Caki2 (cell line): ENCODE measurements at regions not wholly inside any gene's neighbourhood (a gene's known extent, or its start where the extent isn't known, plus 50 kb on each side); places are given as distances from the start of the nearest gene placed in this dataset.

Experiments
- DNase-seq: peaks from one replicate; pipeline ENCODE4 v3.0.0-alpha.2; 2015; ENCODE audit warnings: low read depth
- in situ Hi-C: cut with HindIII; loops from 2 replicates; pipeline ENCODE4 v1.10.0; 2016; ENCODE audit warnings: low sequenced_read_pairs, low pct_unique_long_range_greater_than_20kb, mixed read lengths

GRCh38 chr9:13868336-13868735, 445.6 kb downstream of the NFIB start:
- in situ Hi-C loops: no loop called here
- no peak for DNase-seq

DNA sequence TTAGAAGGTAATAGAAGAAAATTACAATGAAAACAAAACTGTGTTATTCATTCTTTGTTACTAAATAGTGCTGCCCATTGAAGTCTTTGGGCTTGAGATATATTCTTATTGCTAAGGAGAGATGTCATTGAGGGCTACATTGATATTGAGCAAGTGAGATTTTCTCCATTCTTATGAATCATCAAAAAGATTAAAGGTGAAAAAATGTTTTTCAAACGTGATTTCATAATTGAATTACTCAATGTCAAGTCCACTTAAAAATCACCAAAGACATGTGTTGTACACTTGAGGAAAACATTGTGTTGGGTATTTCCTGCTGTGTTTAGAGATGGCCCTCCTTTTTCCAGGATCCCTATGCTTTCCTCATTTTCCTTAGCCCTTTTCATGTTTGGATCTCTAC, 448.1 kb downstream of the NFIB start:
- DNase-seq: no peak
- in situ Hi-C loops: no loop called here

DNA sequence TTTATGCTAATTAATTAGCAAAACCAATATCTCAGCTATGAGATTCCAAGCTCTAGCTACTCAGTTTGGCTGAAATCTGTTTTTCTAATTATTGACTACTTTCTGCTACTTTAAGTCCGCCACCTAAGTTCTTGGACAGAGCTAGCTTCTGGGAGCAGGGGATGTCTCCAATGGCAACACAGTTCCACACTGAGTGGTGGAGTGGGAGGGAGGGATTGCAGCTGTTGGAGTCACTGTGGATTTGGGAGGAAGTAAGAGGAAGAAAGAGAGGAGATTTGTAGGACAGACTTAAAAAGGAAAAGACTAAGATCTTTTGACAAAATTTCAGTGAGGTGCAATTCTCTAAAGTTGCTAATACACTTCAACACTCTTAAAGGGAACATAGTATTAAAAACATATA, 450.8 kb downstream of the NFIB start:
- in situ Hi-C loops: no loop called here
- no peak for DNase-seq

DNA sequence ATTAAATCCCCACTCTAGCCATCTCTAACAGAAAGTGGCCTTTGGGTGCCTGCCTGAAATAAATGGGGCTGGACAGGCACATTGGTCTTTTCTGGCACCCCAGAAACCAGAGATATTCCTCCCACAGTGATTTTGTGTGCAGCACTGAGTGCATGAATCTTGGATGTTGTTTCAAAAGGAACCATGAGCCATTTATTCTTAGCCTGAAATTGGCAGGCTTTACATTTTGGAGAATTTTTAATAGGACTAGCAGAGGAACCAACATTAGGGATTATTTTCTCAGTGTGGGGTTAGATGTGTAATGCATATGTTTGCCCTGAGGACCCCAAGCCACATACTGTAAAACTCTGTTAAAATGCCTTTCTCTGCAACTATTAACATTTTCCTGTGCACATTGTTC, 451.3 kb downstream of the NFIB start:
- no peak for DNase-seq
- in situ Hi-C loops: no loop called here

- no peak for DNase-seq
- in situ Hi-C loops: no loop called here
These were observed 452.8 kb downstream of the NFIB start for GRCh38 chr9:13860946-13861640.

GRCh38 chr9:13860019-13860418, 453.9 kb downstream of the NFIB start:
- no peak for DNase-seq
- in situ Hi-C loops: no loop called here

GRCh38 chr9:13857521-13857920, 456.4 kb downstream of the NFIB start:
- DNase-seq: no peak
- in situ Hi-C loops: no loop called here

DNA sequence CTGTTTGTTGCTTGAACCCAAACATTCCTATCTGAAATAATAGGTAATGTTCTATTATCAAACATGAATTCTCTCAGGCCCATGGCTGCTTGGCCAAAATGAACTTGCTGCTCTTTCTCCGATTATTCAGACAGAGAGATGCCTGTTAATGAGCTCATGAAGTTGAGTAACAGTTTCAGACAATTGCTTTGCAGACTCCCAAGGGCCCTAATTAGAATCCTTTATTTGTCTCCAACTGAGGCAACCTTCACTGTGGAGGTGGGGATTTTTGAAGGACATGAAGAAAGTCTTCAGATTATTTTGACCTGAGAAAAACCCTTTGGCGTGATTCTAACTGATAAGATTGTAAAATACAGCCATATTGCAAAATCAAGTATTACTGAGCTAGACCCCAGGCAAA, 466.7 kb downstream of the NFIB start:
- in situ Hi-C loops: no loop called here
- DNase-seq: no peak

DNA sequence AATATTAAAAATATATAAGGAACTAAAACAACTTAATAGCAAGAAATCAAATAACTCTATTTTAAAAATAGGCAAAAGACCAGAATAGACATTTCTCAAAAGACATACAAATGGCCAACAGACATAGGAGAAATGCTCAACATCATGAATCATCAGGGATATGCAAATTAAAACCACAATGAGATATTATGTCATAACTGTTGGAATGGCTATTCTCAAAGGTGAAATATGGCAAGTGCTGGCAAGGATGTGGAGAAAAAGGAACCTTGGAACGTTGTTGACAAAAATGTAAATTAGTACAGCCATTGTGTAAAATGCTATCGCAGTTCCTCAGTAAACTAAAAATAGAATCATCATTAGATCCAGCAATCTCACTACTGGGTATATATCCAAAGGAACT, 468.5 kb downstream of the NFIB start:
- in situ Hi-C loops: no loop called here
- DNase-seq: no peak

GRCh38 chr9:13841746-13842462, 472.0 kb downstream of the NFIB start:
- in situ Hi-C loops: no loop called here
- no peak for DNase-seq

DNA sequence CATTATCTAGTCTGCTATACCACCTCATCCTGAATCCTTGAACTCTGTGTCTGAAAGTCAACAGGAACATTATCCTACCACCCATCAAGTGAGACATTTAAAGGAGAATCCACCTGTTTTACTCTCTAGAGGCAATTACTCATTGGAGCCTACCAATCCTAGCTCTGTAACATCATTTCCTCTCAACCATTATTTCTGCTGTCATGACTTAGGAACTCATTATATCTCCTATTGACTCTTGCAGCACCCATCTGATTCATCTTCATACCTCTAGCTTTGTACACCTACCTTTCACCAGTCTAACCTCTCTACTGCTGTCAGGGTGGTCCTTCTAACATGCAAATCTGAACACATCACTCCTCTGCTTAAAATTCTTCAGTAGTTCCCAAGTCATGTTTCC, 481.5 kb downstream of the NFIB start:
- in situ Hi-C loops: no loop called here
- DNase-seq: no peak

- no peak for DNase-seq
- in situ Hi-C loops: no loop called here
These were observed 490.9 kb downstream of the NFIB start for GRCh38 chr9:13823026-13823425.

GRCh38 chr9:13817754-13818278, 496.1 kb downstream of the NFIB start:
- no peak for DNase-seq
- in situ Hi-C loops: no loop called here

DNA sequence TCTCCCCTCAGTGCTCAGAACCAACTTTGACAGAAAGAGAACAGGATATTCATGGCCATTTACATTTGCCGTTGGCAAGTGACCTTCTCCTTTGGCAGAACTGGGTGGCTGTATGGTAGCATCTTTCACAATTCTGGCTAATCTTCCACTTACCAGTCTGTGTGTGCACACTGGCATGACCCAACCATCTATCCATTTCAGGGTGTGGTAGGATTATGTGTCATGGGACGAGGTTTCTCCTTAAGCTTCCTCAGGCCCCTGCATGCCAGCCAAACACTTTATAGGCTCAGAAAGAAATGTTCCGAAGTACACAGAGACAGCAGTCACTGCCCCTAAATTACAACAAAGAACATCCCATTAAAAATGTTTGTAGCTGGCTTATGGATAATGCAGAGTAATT, 497.1 kb downstream of the NFIB start:
- in situ Hi-C loops: no loop called here
- no peak for DNase-seq

DNA sequence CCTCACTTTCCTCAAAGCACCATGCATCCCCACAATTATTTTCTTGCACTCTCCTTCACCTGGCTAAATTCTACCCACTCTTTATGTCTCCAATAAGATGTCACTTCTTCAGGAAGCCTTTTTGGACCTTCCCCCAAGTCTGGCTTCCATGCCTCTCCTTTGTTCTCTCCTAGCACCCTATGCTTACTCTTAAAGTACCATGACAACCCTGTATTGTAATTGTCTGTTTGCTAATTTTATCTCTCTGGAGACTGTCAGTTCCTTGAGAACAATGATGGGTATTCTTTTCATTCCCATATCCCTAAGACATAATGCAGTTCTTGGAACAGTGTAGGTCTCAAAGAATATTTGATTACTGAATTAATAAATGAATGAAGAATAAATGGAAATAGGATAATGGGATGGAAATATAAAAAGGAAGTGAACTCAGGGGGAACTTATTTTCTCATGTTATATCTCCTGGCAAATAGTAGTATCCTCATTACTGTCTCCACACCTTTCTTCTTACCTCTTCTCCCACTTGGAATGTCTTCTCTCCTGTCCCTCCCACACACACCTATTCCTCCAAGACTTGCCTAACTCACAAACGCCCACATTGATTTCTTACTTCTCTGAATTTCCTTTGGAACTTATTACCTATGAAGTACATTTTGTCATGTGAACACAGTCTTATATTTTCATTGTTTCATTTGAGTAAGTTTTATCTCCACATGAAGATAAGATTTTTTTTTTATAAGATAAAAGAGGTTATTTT, 499.1 kb downstream of the NFIB start:
- in situ Hi-C loops: no loop called here
- DNase-seq: no peak

DNA sequence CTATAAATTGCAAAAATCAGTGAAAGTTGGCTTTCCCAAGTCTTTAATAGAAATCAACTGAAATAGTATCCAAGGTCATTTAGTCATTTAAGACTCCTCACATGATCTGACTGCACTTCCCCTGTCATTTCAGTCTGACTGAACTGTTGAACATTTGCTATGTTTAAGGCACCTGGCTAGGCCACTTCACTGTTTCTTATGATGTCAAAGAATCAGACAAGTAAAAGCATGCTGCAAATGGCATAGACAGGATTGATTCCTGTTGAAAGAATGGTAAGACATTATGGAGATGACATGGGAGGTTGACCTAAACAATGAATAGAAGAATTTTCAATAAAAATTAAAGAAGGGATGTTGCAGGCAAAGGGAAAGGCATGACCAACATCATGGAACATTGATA, 502.1 kb downstream of the NFIB start:
- no peak for DNase-seq
- in situ Hi-C loops: no loop called here

DNA sequence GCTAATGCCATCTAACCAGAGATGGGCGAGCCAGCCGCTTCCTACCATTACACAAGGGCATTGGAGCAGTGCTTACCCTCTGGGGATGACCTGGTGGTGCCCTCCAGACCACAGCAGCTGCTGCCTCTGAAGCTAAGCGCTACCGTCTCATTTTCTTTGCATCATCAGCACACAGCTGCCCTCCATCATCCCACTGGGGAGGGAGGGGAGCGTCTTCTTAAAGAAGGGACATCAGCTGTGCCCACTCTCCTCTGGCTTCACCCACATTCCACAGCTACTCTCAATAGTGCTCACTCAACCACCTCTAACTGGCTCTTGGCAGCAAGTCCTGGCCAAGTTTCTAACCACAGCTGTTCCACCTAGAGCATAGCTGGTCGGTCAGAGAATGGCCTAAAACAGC, 503.4 kb downstream of the NFIB start:
- DNase-seq: peak; percentile 90

DNA sequence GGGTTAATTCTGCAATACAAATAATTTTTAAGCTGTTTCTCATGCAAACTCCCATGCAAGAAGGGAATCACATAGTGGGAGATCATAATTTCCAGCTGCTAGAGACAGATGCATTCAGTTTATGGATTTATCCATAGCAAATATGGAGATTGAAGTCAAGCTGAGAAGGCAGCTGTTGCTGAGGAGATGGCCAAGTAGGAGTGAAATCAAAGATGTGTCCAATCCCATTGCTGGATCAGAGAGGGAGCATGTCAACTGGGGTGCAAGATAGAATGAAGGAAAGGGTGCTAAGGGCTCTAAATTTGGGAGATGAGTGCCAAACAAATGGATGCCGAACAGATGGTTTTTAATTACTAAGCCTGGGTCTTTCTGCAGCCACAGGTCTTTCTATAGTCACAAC, 504.5 kb downstream of the NFIB start:
- in situ Hi-C loops: no loop called here
- DNase-seq: no peak

More for the DNA sequence above, 503.4 kb downstream of the NFIB start:
- in situ Hi-C loops: no loop called here

DNA sequence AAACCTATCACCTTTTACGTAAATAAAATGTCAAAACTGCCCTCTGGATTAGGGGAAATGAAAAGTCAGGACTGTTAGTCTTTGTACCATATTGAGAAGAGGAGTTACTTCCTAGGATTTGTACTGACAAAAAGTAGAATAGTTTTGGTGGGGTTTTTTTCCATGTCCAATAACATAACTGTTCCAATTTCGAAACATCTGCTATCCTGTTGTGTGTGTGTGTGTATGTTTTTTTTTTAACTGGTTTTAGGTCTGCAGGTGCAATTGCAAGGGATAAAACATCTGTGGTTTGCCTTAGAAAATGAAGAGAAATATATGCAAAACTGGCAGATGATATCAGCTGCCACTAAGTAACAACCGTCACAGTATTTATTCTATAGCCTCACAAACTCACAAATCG, 506.8 kb downstream of the NFIB start:
- in situ Hi-C loops: no loop called here
- no peak for DNase-seq
